ENCODE measurements at regions not wholly inside any gene's neighbourhood (a gene's known extent, or its start where the extent isn't known, plus 50 kb on each side); places are given as distances from the start of the nearest gene placed in this dataset.
"Not testable (repeated sequence)": the region's sequence is repeated elsewhere in the genome, so short reads cannot be mapped to it uniquely, and the experiment has no call there.

DNA sequence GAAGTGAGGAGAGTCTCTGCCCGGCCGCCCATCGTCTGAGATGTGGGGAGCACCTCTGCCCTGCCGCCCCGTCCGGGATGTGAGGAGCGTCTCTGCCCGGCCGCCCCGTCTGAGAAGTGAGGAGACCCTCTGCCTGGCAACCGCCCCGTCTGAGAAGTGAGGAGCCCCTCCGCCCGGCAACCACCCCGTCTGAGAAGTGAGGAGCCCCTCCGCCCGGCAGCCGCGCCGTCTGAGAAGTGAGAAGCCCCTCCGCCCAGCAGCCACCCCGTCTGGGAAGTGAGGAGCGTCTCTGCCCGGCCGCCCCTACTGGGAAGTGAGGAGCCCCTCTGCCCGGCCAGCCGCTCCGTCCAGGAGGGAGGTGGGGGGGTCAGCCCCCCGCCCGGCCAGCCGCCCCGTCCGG lies 55.2 kb upstream of the CFAP126 start:
- H3K4me3 Mint-ChIP-seq; H3K36me3 Mint-ChIP-seq; H3K27ac Mint-ChIP-seq; H3K9me3 Mint-ChIP-seq; DNase-seq; ATAC-seq (replicated peaks): not testable (repeated sequence)
- Mint-ChIP-seq H3K27me3 (peaks cover 15 to 21% of the 10 kb centered on the region in 2 donors), H3K4me1 (peaks cover 0 to 11% of the 10 kb centered on the region in 2 donors)

DNA sequence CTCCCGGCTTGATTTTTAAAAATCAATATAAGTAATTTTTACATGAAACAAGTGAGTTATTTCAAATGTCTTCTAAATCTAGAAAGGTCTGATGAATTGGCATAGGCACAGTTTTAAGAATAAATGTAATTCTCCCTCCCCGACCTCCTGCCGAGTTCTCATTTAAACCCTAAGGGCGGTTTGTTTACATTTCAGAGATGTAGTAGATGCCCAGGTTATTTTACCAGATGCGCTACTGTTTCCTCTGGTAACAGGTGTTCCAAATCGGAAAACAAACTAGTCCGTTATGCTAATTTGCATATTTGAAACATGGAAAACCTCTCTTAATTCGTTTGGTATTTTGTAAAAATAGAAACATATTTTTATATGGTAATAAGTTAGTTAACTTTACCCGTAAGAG lies 53.8 kb upstream of the CFAP126 start:
- ATAC-seq (replicated peaks), result no peak
- H3K4me1 Mint-ChIP-seq, result peaks cover 0 to 6% of the 10 kb centered on the region in 2 donors
- H3K4me3 Mint-ChIP-seq, result no peak overlapping the region
- no peaks in the 10 kb centered on the region for H3K9me3 Mint-ChIP-seq
- H3K27me3 Mint-ChIP-seq, result peaks cover under 1 to 9% of the 10 kb centered on the region in 2 donors
- peaks cover 2 to 4% of the 10 kb centered on the region in 2 donors for H3K36me3 Mint-ChIP-seq
- no peak for DNase-seq
- H3K27ac Mint-ChIP-seq, result no peak overlapping the region

DNA sequence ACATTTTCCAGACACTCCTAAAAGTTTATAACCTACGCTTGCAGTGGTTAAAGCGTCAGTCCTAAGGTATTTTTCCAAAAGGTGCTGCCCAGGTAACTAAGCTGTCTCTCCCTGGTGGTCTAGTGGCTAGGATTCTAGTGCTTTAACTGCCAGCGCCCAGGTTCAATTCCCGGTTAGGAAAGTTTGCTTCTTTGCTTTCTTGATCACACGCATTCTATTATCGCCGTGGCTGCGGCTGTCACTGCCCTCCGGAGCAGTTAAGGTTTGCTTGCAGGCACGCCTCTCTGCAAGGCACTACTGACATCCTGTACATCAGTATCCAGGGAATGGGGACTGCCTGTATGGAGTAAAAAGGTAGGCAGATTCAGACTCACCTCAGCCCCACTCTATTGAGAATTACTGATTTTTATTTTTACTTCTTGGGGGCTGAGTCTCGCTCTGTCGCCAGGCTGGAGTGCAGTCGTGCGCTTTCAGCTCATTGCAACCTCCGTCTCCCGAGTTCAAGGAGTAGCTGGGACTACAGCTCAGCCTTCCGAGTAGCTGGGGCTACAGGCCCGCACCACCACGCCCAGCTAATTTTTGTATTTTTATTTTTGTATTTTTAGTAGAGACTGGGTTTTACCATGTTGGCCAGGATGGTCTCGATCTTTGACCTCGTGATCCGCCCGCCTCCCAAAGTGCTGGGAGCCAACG lies 53.2 kb upstream of the CFAP126 start:
- Mint-ChIP-seq H3K4me1 (peaks cover 0 to 6% of the 10 kb centered on the region in 2 donors), H3K36me3 (peaks cover 2 to 4% of the 10 kb centered on the region in 2 donors), H3K4me3 (no peak overlapping the region), H3K9me3 (no peaks in the 10 kb centered on the region), H3K27me3 (peaks cover 0 to 9% of the 10 kb centered on the region in 2 donors), H3K27ac (no peak overlapping the region)
- ATAC-seq (replicated peaks) (no peak), DNase-seq (no peak)

DNA sequence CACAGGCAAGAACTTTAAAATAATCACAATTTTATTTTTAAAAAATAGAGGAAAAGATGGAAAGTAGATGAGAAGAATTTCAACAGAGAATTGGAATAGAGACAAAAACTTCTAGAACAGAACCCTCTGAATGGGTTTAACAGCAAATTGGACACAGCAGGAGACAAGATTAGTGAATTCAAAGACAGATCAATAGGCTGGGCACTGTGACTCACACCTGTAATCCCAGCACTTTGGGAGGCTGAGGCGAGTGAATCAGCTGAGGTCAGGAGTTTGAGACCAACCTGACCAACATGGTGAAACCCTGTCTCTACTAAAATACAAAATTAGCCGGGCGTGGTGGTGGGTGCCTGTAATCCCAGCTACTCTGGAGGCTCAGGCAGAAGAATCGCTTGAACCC lies 49.9 kb upstream of the CFAP126 start:
- H3K9me3 Mint-ChIP-seq; DNase-seq; H3K4me1 Mint-ChIP-seq; H3K36me3 Mint-ChIP-seq; H3K27ac Mint-ChIP-seq; ATAC-seq (replicated peaks); H3K4me3 Mint-ChIP-seq; H3K27me3 Mint-ChIP-seq: not testable (repeated sequence)
